ENCODE measurements at regions not wholly inside any gene's neighbourhood (a gene's known extent, or its start where the extent isn't known, plus 50 kb on each side); places are given as distances from the start of the nearest gene placed in this dataset.

DNA sequence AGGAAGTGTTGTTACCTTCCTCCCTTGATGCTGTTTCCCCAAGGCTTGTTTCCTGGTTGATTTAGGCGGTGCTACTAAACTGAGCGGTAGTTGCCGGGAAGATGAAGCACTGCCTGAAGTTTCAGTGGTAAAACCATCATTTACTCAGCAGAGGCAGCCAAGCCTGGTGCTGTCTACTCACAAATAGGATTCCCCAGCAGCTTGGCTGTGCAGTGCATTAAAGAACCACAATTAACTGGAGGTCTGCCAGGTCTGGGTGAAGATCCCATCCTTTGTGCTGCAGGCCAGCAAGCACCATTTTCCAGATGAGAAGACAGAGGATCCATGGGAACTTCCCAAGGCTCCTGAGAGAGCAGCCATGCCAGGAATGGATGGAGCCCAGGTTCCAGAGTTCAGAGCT, 231.9 kb upstream of the E2F8 start:
- no peak for DNase-seq (ENCODE audit: low spot score)

- DNase-seq (ENCODE audit: low spot score): no peak
Measured at GRCh38 chr11:19467904-19468303, 227.2 kb upstream of the E2F8 start.

DNA sequence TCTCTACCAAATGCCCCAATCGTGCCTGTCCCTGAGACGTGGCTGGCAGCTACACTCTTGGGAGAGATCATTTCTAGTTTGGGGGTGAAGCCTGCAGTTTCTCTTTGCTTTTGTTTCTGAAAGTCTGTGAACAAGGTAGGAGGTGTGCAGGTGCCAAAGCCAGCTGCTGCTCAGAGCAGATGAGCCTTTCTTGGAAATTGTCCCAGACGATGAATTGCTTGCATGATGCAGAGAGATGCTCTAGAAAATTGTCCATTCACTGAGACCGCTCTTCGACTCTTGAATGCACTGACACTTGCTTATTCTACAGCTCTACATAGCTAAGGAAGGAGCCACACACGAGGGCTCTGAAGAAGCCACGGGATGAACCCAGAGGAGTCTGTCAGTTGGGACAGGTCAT, 225.6 kb upstream of the E2F8 start:
- no peak for DNase-seq (ENCODE audit: low spot score)

DNA sequence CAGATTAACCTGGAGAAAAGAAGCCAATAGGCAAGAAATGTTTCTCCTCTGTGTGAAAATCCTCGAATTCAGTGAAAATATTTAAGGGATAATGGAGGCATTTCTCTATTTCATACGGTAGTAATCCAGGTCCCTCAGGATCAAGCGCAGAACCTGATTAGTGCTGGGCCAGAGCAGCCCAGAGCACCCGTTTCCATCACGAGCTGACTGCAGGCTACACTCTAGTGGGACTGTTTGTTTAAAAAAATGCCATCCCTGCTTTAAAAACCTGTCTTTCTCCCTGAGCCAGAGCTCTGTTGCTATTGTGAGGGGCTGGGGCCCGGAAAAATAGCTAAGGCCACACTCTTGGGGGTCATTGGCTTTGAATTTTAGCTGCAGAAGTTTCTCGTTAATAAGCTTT, 223.2 kb upstream of the E2F8 start:
- no peak for DNase-seq (ENCODE audit: low spot score)

- DNase-seq (ENCODE audit: low spot score): no peak
Measured at GRCh38 chr11:19460718-19461405, 220.1 kb upstream of the E2F8 start.

GRCh38 chr11:19459240-19459639, 218.5 kb upstream of the E2F8 start:
- DNase-seq (ENCODE audit: low spot score): no peak

DNA sequence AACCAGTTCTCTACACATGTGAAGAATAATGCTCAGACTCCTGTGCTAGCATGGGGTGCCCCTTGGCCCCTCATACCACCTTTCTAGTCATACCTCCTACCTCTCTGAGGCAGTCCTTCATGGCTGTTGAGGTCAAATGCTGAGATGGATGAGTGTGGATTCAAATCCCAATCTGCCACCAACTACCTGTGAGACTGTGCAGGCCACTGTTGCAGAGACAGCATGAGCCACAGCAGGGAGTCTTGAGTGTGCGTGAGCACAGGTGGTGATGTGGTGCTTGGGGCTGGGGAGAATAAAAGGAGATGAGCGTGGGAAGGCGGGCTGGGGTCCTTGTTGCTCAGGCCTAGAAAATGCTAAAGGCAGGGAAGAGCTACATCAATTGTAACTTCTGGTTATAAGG, 218.0 kb upstream of the E2F8 start:
- no peak for DNase-seq (ENCODE audit: low spot score)

GRCh38 chr11:19458231-19458630, 217.5 kb upstream of the E2F8 start:
- DNase-seq (ENCODE audit: low spot score): no peak

- DNase-seq (ENCODE audit: low spot score): no peak
Measured at GRCh38 chr11:19455731-19456130, 215.0 kb upstream of the E2F8 start.

DNA sequence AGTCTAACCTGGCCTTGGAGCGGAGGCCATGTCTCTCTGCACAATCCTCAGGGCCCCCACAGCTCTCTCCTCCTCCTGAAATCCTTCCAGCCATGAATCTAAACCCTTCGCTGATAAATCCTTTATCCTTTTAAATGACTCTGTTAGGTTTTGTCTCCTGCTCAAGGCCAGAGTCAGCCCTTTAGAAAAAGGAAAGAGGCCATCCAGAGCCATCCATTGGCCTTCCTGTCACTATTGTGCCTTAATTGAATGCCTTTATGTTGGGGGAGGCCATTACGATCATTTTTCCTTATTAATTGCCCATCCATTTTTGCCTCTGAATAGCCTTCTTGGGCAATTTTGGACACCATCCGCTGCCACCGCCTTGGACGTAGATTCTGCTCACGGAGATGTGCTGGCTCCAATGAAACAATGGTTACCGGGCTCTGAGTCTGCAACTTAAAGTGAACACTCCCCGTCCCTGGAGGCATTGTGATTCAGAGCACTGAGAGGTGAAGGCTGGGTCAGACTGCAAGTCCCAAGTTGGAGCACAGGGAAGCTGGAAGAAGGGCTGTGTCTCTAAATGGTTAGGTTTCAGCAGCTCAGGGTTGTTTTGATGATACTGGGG, 213.0 kb upstream of the E2F8 start:
- no peak for DNase-seq (ENCODE audit: low spot score)

DNA sequence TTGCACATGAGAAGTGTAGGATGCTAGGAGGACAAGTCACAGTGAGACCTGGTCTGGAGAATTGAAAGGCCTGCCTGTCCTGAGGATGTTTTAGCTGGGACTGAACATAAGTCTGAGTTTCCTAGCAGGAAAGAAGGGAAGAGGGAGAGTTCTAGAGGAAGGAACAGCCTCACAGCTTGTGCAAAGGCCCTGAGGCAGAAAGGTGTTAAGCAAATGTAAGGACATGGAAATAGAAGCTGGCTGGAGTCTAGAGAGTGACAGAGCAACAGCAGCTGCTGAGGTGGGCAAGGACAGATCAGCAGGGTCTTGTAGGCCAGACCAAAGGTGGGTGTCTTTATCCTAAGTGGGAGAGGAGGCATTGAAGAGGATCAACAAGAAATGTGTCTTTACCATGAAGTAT, 210.9 kb upstream of the E2F8 start:
- no peak for DNase-seq (ENCODE audit: low spot score)

GRCh38 chr11:19450282-19450681, 209.5 kb upstream of the E2F8 start:
- no peak for DNase-seq (ENCODE audit: low spot score)

GRCh38 chr11:19448651-19449050, 207.9 kb upstream of the E2F8 start:
- no peak for DNase-seq (ENCODE audit: low spot score)

GRCh38 chr11:19447150-19447566, 206.4 kb upstream of the E2F8 start:
- no peak for DNase-seq (ENCODE audit: low spot score)

DNA sequence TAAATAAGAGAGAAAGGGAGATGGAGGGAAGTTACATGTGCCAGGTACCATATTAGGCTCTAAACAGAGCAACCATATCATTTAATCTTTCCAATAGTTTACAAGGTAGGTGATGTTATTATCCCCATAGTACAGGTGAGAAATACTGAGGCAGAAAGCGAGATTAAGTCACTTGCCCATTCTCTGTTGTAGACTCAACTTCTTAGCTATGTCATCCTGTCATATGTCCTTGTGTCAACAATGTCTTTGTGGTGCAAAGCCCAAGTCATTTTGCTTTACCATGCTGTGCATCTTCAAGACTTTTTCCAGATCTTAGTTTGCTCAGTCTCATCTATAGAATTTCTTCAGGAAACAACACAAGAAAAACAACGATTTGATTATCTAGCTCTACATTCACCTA, 205.0 kb upstream of the E2F8 start:
- DNase-seq (ENCODE audit: low spot score): no peak

GRCh38 chr11:19444231-19444630, 203.5 kb upstream of the E2F8 start:
- DNase-seq (ENCODE audit: low spot score): no peak

- DNase-seq (ENCODE audit: low spot score): no peak
Measured at GRCh38 chr11:19442554-19442910, 201.8 kb upstream of the E2F8 start.

GRCh38 chr11:19441752-19442553, 201.2 kb upstream of the E2F8 start:
- DNase-seq (ENCODE audit: low spot score): peak; percentile 89

DNA sequence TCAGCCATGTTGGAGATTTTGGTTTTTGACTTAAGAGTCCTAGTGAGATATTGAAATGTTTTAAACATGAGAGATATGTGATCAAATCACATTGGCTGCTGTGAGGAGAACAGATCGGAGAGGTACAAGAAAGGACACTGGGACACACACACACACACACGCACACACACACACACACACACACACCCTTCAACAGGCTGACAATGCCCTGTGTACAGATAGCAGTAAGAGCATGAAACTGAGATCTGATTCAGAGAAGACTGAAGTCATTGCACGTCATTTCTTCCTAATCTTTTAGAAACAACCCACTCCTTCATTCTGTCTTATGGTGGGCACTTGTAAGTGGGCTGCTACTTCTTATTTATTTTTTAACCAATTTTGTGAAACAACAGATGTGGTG, 200.5 kb upstream of the E2F8 start:
- no peak for DNase-seq (ENCODE audit: low spot score)

DNA sequence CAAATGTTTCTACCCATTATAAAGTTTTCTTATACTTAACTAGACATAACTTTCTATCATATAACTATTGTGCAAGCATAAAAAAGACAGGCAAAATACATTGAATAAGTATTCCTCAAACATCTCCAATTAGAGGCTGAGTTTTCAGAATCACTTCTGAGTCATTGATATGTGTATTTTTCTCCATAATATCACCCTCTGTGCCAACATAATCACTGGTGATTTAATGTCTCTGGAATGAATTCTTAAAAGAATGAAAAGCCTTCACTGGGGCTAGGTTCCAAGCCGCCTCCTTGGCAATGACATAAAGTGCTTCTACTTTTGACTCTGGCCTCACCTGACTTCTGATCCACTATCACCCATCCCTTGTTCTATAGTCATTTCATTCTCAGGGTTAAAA, 197.0 kb upstream of the E2F8 start:
- DNase-seq (ENCODE audit: low spot score): peak; percentile 52

- no peak for DNase-seq (ENCODE audit: low spot score)
Measured at GRCh38 chr11:19436932-19437331, 196.2 kb upstream of the E2F8 start.

- no peak for DNase-seq (ENCODE audit: low spot score)
Measured at GRCh38 chr11:19435306-19435989, 194.7 kb upstream of the E2F8 start.

DNA sequence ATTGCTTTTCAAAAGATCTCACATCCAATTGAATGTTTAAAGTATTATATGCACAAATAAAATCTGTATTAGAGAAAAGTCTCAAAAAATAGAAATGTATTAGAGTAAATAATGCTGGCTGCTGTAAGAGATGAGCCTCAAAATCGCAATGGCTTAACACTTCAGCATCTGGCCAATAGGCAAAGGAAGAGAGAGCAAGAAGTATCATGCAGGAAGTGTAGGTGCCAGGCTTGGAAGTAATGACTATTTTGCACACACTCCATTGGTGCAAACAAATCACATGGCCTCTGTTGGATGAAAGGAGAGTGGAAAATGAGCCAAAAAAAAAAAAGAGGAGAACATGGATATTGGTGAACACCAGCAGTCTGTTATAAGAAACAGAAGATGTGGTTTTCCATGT, 193.0 kb upstream of the E2F8 start:
- DNase-seq (ENCODE audit: low spot score): no peak

All from hepatic stellate cell (primary cell).